A549 (cell line): ENCODE measurements at regions not wholly inside any gene's neighbourhood (a gene's known extent, or its start where the extent isn't known, plus 50 kb on each side); places are given as distances from the start of the nearest gene placed in this dataset.

Experiments used
- BCL3 ChIP-seq: fragments of >200 bp; sonication (Bioruptor Twin); formaldehyde crosslinking; IDR thresholded peaks from 3 replicates; pipeline ENCODE4 v1.6.1; 2016
- CBX8 ChIP-seq: fragments of 200-600 bp; sonication (generic); IDR thresholded peaks from 2 replicates; pipeline ENCODE4 v1.6.1; 2016
- CHD2 ChIP-seq: fragments of 150-350 bp; IDR thresholded peaks from 2 replicates; pipeline ENCODE4 v1.6.1; 2014; ENCODE audit warnings: low read length; ENCODE audit not compliant: partially characterized antibody
- CTCF ChIP-seq: fragments of >200 bp; sonication (Bioruptor Twin); formaldehyde crosslinking; IDR thresholded peaks from 3 replicates; pipeline ENCODE4 v1.5.1; 2016
- EHMT2 ChIP-seq: fragments of 200-600 bp; sonication (generic); IDR thresholded peaks from 2 replicates; pipeline ENCODE4 v1.6.1; 2016; ENCODE audit warnings: antibody characterized with exemption, low read depth, mild to moderate bottlenecking, moderate library complexity
- EP300 ChIP-seq, 2 experiments: fragments of >200 bp; sonication (Bioruptor Twin); formaldehyde crosslinking; IDR thresholded peaks; 2 replicates in 1 of 2; 3 replicates in 1 of 2; pipeline ENCODE4 v1.6.1; 2016 to 2017
- HMGXB4 ChIP-seq: fragments of 250-450 bp; sonication (Bioruptor Pico); IDR thresholded peaks from 2 replicates; pipeline ENCODE4 v1.5.0; 2021; ENCODE audit warnings: mild to moderate bottlenecking, moderate library complexity, borderline replicate concordance
- MAX ChIP-seq: IDR thresholded peaks from 2 replicates; pipeline ENCODE4 v1.6.1; 2012
- RAD21 ChIP-seq, 2 experiments: fragments of >200 bp in 1 of 2; sonication (Bioruptor Twin) in 1 of 2; formaldehyde crosslinking in 1 of 2; IDR thresholded peaks in 1 of 2; conservative IDR thresholded peaks in 1 of 2; 2 replicates in 1 of 2; 3 replicates in 1 of 2; pipeline ENCODE4 v1.6.1; 2012 to 2018; ENCODE audit warnings: inconsistent platforms in 1 of 2
- REST ChIP-seq: fragments of 200-600 bp; sonication (generic); IDR thresholded peaks from 2 replicates; pipeline ENCODE4 v1.6.1; 2016; ENCODE audit warnings: antibody characterized with exemption, mild to moderate bottlenecking, moderate library complexity
- USF2 ChIP-seq: fragments of 450-650 bp; IDR thresholded peaks from 2 replicates; pipeline ENCODE4 v1.6.1; 2014; ENCODE audit warnings: antibody characterized with exemption
- ZC3H11A ChIP-seq: fragments of 450-650 bp; IDR thresholded peaks from 2 replicates; pipeline ENCODE4 v1.6.1; 2014; ENCODE audit warnings: antibody characterized with exemption, mild to moderate bottlenecking
- ZNF302 ChIP-seq: fragments of 250-450 bp; sonication (Bioruptor Pico); IDR thresholded peaks from 2 replicates; pipeline ENCODE4 v1.9.0; 2021; ENCODE audit warnings: inconsistent platforms, mild to moderate bottlenecking, moderate library complexity

GRCh38 chr18:10371165-10371564 lies 83.3 kb upstream of the APCDD1 start:
- TF ChIP-seq HMGXB4 (CRISPR knock-in tag) (no peak), ZC3H11A (no peak), ZNF302 (CRISPR knock-in tag) (no peak), CTCF (no peak), EHMT2 (no peak), RAD21 (conservative IDR thresholded peaks at IDR 0.05 in 1 of 2, IDR thresholded peaks at IDR 0.05 in 1 of 2) (no peak), EP300 (IDR thresholded peaks at IDR 0.05) (no peak), USF2 (no peak), CHD2 (no peak), BCL3 (no peak), MAX (no peak), REST (no peak), CBX8 (no peak)
